ENCODE measurements at regions not wholly inside any gene's neighbourhood (a gene's known extent, or its start where the extent isn't known, plus 50 kb on each side); places are given as distances from the start of the nearest gene placed in this dataset.

DNA sequence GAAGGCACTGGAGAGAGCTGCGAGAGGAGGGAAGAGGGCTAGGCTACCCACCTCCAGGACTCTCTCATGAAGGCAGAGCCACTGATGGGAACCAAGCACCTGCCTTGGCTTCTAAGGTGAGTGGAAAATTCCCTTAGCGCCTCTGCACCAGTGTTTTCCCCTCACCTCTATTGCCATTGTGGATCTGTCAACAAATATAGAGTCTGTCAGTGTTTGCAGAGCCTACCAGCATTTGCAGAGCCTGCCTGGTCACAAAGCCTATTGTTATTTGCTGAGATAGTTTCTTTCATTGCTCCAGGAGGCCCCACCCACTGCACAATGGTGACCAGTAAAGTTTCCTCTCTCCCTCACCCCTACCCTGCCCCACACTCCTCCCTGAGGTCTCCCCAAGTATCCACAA lies 141.9 kb downstream of the MRPL14 start:
- TF ChIP-seq ZNF565 (CRISPR knock-in tag; conservative IDR thresholded peaks at IDR 0.05; ENCODE audit: low read depth), result no peak
- no peak for TF ChIP-seq ESRRG (CRISPR knock-in tag; IDR thresholded peaks at IDR 0.05)
- TF ChIP-seq, protein P1, sequence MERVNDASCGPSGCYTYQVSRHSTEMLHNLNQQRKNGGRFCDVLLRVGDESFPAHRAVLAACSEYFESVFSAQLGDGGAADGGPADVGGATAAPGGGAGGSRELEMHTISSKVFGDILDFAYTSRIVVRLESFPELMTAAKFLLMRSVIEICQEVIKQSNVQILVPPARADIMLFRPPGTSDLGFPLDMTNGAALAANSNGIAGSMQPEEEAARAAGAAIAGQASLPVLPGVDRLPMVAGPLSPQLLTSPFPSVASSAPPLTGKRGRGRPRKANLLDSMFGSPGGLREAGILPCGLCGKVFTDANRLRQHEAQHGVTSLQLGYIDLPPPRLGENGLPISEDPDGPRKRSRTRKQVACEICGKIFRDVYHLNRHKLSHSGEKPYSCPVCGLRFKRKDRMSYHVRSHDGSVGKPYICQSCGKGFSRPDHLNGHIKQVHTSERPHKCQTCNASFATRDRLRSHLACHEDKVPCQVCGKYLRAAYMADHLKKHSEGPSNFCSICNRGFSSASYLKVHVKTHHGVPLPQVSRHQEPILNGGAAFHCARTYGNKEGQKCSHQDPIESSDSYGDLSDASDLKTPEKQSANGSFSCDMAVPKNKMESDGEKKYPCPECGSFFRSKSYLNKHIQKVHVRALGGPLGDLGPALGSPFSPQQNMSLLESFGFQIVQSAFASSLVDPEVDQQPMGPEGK (CRISPR knock-in tag; IDR thresholded peaks at IDR 0.05; ENCODE audit: borderline replicate concordance), result no peak
- TF ChIP-seq SNAI2 (CRISPR knock-in tag; IDR thresholded peaks at IDR 0.05), result no peak
- no peak for TF ChIP-seq BACH2 (CRISPR knock-in tag; IDR thresholded peaks at IDR 0.05; ENCODE audit: borderline replicate concordance)
- TF ChIP-seq, protein P2, sequence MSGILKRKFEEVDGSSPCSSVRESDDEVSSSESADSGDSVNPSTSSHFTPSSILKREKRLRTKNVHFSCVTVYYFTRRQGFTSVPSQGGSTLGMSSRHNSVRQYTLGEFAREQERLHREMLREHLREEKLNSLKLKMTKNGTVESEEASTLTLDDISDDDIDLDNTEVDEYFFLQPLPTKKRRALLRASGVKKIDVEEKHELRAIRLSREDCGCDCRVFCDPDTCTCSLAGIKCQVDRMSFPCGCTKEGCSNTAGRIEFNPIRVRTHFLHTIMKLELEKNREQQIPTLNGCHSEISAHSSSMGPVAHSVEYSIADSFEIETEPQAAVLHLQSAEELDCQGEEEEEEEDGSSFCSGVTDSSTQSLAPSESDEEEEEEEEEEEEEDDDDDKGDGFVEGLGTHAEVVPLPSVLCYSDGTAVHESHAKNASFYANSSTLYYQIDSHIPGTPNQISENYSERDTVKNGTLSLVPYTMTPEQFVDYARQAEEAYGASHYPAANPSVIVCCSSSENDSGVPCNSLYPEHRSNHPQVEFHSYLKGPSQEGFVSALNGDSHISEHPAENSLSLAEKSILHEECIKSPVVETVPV (CRISPR knock-in tag; IDR thresholded peaks at IDR 0.05), result no peak
- TF ChIP-seq, protein P3, sequence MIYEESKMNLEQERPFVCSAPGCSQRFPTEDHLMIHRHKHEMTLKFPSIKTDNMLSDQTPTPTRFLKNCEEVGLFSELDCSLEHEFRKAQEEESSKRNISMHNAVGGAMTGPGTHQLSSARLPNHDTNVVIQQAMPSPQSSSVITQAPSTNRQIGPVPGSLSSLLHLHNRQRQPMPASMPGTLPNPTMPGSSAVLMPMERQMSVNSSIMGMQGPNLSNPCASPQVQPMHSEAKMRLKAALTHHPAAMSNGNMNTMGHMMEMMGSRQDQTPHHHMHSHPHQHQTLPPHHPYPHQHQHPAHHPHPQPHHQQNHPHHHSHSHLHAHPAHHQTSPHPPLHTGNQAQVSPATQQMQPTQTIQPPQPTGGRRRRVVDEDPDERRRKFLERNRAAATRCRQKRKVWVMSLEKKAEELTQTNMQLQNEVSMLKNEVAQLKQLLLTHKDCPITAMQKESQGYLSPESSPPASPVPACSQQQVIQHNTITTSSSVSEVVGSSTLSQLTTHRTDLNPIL (CRISPR knock-in tag; IDR thresholded peaks at IDR 0.05; ENCODE audit: low read depth), result no peak
- no peak for TF ChIP-seq RARB (CRISPR knock-in tag; IDR thresholded peaks at IDR 0.05)
